Activated CD8-positive, alpha-beta memory T cell treated with anti-CD3 and anti-CD28 coated beads, Interleukin-2, amount 50 U/mL, for 24 hours (primary cell): ENCODE measurements at regions not wholly inside any gene's neighbourhood (a gene's known extent, or its start where the extent isn't known, plus 50 kb on each side); places are given as distances from the start of the nearest gene placed in this dataset.

Experiments
- DNase-seq: peaks from one replicate; pipeline ENCODE4 v3.0.0-alpha.2; 2020; ENCODE audit errors: extremely low read depth

- no peak for DNase-seq
Measured at GRCh38 chr5:158483281-158483860, 616.3 kb downstream of the EBF1 start.

GRCh38 chr5:158482125-158482524, 617.6 kb downstream of the EBF1 start:
- DNase-seq = no peak

GRCh38 chr5:158478139-158478538, 619.2 kb upstream of the CLINT1 start:
- DNase-seq = no peak

GRCh38 chr5:158477214-158477613, 618.3 kb upstream of the CLINT1 start:
- DNase-seq = no peak

GRCh38 chr5:158473016-158473635, 614.2 kb upstream of the CLINT1 start:
- DNase-seq = no peak

- DNase-seq = no peak
Measured at GRCh38 chr5:158471535-158471924, 612.6 kb upstream of the CLINT1 start.

GRCh38 chr5:158470764-158471534, 612.0 kb upstream of the CLINT1 start:
- no peak for DNase-seq

- DNase-seq = no peak
Measured at GRCh38 chr5:158468444-158468843, 609.5 kb upstream of the CLINT1 start.

- DNase-seq = no peak
Measured at GRCh38 chr5:158466191-158466590, 607.2 kb upstream of the CLINT1 start.

- no peak for DNase-seq
Measured at GRCh38 chr5:158465086-158465972, 606.4 kb upstream of the CLINT1 start.

- DNase-seq = no peak
Measured at GRCh38 chr5:158464383-158464782, 605.4 kb upstream of the CLINT1 start.

GRCh38 chr5:158463938-158464337, 605.0 kb upstream of the CLINT1 start:
- DNase-seq = no peak

GRCh38 chr5:158463188-158463587, 604.2 kb upstream of the CLINT1 start:
- no peak for DNase-seq

GRCh38 chr5:158462349-158463114, 603.6 kb upstream of the CLINT1 start:
- DNase-seq = no peak

- DNase-seq = no peak
Measured at GRCh38 chr5:158461240-158461854, 602.4 kb upstream of the CLINT1 start.

GRCh38 chr5:158458086-158458485, 599.1 kb upstream of the CLINT1 start:
- DNase-seq = no peak

GRCh38 chr5:158456756-158457155, 597.8 kb upstream of the CLINT1 start:
- no peak for DNase-seq

- no peak for DNase-seq
Measured at GRCh38 chr5:158456241-158456640, 597.3 kb upstream of the CLINT1 start.

GRCh38 chr5:158451993-158452672, 593.2 kb upstream of the CLINT1 start:
- no peak for DNase-seq
